GM12875 (cell line): ENCODE measurements at regions not wholly inside any gene's neighbourhood (a gene's known extent, or its start where the extent isn't known, plus 50 kb on each side); places are given as distances from the start of the nearest gene placed in this dataset.

ENCODE experiments used
- H3K4me3 ChIP-seq: one replicate; pipeline ENCODE4 v1.5.1; 2011; ENCODE audit warnings: low read depth, low read length, control low read depth
- CTCF ChIP-seq: IDR thresholded peaks from 2 replicates; pipeline ENCODE4 v1.5.1; 2011; ENCODE audit warnings: low read depth, mild to moderate bottlenecking, control low read depth, inconsistent platforms, low read length, moderate library complexity, borderline replicate concordance; ENCODE audit not compliant: insufficient read depth

DNA sequence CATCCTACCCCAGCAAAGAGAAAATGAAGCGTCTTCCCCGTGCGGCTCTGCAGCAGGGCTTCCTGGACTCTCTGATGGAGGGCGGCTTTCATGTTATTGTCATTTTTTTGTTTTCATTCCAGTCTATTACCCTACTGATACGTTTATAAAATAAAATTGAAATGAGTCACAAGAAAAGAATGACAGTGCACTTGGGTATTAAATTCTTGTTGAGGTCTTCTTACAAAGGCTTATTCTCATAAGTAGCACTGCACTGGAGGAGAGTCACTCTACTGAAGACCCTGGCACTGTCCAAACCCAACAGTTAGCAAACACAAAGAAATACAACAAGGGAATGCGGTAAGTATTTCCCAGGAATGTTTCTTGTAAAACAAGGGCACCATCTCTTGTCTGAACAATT lies 379.3 kb downstream of the MAFB start:
- TF ChIP-seq CTCF, result no peak
- no peak overlapping the region for H3K4me3 ChIP-seq

DNA sequence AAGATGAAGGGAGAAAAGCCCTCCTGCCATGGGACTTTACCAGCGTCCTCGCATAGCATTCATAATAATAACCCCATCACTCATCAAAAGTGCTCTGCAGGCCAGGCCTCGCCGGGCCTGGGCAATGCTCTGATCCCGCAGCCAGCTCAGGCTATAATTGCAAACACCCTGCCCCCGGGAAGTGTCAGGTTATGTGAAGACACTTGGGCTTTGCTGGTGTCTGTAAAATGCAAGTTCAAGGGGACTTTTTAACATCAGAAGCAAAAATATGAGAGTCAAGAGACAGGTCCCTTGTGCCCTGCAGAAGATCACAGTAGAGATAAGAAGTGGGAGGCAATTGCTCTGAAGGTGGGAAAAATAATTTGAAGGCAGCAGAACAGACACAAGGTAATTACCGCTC lies 381.0 kb downstream of the MAFB start:
- no peak for TF ChIP-seq CTCF
- no peak overlapping the region for H3K4me3 ChIP-seq

DNA sequence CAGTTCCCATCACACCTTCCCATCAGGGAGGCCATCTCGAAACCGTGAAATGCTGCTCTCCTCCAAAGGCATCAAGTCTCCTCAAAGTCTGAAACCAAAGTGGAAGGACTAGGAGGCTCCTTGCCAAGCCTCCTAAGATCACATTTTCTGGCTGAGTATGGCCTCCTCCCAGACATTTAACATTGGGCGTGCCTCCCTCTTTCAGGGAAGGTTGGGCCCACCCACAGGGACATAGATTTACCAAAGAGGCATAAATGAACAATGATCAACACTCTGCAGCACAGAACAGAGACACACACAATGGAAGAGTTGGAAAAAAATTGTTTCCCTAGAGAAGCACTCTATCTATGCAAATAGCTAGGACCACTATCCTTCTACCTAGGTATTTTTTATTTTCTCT lies 381.8 kb downstream of the MAFB start:
- H3K4me3 ChIP-seq, result no peak overlapping the region
- TF ChIP-seq CTCF, result no peak

GRCh38 chr20:40305303-40305702 lies 383.7 kb downstream of the MAFB start:
- no peak overlapping the region for H3K4me3 ChIP-seq
- TF ChIP-seq CTCF, result no peak

GRCh38 chr20:40304119-40304613 lies 384.9 kb downstream of the MAFB start:
- no peak overlapping the region for H3K4me3 ChIP-seq
- TF ChIP-seq CTCF, result no peak

GRCh38 chr20:40294747-40295146 lies 394.3 kb downstream of the MAFB start:
- TF ChIP-seq CTCF, result no peak
- no peak overlapping the region for H3K4me3 ChIP-seq

- H3K4me3 ChIP-seq, result no peak overlapping the region
- no peak for TF ChIP-seq CTCF
These were observed 394.9 kb downstream of the MAFB start for GRCh38 chr20:40294175-40294574.
